GF-D8 (cell line): ENCODE measurements at regions not wholly inside any gene's neighbourhood (a gene's known extent, or its start where the extent isn't known, plus 50 kb on each side); places are given as distances from the start of the nearest gene placed in this dataset.

Experiments
- DNase-seq: peaks from one replicate; lab custom pipeline; 2025; lab: John Stamatoyannopoulos, UW

DNA sequence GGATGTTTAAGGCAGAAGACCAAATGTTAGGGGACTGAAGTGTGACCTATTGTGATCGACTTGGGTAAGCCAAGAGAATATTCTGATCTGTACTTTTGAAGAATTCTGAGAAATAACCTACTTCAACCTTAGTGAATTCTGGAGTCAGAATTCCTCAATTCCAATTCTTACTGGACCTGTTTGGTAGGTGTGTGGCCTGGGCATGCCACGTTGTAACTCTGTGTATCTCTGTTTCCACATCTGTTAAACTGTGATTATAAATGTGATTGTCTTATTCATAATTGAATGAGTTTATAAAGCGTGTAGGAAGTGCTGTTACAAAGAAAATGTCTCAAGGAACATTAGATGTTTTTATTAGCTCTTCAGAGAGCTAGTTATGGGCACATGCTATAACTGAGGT is 64.5 kb downstream of the TUSC1 start:
- no peak for DNase-seq

- no peak for DNase-seq
Measured at GRCh38 chr9:25603106-25603505, 75.1 kb downstream of the TUSC1 start.

DNA sequence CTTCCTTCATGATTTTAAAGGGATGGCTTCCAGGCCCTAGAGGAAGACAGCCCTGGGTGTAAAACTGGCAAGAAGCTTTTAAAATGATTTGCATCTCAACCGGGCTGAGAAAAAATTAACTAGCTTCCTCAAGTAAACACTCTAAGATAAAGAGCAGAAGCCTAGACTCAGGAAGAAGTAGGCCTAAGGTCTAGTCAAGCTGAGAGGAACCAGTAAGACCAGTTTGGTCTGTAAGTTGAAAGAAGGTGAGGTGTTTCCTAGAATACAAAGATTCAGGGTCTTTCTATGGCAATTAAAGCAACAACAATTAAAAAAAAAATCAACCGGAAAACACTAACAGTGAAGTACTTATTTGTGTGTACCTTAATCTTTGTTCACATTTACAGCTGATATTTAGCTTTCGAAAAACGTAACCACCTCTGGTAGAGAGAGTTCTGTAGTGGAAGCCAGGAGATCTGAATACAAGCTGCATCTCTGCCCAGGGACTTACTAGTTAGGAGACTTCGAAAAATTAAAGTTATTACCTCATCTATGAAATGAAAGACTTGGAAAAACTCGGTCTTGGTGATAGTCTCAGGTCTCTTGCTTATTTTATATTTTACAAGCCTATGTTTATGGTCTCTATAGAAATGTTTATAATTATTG is 75.7 kb downstream of the TUSC1 start:
- no peak for DNase-seq

DNA sequence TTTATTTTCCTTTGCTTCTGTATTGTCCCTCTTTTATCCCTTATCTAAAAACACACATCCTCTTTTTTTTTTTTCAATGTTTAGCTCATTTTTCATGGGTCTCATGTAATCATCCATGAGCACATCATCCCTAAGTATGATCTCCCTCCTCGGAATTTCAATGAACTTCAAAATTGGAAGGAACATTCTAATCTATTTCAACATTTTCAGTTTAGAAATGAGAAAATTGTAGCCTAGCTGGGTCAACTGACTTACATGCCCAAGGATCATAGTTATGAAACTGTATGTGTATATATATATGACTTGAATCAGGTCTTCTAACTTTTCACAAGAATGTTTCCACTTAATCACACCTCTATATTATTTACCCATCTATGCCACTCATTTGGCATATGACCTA is 77.7 kb downstream of the TUSC1 start:
- no peak for DNase-seq

DNA sequence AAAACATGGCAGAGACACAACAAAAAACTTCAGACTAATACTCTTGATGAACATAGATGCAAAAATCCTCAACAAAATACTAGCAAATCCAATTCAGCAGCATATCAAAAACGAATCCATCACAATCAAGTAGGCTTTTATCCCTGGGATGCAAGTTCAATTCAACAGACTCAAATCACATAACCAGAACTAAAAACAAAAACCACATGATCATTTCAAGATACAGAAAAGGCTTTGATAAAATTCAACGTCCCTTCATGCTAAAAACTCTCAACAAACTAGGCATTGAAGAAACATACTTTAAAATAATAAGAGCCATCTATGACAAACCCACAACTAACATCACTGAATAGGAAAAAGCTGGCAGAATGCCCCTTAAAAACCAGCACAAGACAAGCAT is 93.6 kb downstream of the TUSC1 start:
- DNase-seq = no peak

DNA sequence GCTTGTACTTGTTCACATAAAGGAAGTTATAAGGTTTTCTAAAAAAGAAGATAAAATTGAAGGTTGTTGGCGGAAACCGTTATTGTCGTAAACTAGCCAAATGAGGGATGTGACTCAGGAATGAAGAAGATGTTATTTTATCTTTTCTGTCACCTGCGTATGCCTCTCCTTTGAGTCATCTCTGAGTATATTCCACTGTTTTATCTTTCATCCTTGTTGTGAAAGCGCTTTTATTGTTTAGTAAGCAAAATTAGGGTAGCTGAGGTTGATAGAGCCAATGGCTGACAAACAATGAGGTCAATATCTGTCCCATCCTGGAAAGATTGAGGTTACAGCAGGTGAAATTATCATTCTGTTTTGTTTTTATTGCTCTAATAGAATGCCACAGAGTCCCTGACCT is 105.0 kb downstream of the TUSC1 start:
- no peak for DNase-seq

DNA sequence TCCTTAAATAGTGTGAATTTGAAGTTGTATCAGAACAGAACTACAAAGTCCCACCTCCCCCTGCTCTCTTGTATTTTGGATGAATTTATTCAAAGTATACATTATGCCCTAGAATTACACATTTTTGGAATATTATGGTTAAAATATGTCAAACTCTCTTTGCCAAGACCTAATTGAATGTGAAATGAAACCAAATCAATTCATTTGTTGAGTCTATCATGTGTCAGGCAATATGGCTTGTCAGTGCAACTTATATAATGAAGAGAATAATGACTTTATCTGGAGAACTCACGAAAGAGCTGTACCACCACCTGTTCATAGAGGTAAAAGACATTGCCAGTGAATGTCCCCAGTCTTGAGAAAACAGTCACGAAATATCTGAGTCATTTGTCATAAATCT is 106.8 kb downstream of the TUSC1 start:
- DNase-seq = no peak

DNA sequence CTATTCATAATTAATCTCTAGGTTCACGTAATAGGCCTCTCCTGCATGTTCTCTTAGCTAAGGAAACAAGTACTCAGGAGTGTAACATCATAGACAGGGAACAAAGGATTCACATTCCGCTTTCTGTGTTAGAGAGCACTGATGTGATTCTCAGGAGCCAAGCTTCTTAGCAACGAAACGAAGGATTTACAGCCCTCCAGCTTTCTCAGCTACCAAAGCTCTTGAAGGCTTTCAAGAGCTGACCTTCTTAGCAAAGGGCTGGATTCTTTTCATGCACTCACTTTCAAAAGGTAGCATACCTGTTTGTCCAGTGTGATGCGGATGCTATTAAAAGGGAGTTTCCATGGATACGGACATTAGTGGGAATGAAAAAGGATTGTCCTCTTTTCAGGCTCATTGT is 107.4 kb downstream of the TUSC1 start:
- no peak for DNase-seq

DNA sequence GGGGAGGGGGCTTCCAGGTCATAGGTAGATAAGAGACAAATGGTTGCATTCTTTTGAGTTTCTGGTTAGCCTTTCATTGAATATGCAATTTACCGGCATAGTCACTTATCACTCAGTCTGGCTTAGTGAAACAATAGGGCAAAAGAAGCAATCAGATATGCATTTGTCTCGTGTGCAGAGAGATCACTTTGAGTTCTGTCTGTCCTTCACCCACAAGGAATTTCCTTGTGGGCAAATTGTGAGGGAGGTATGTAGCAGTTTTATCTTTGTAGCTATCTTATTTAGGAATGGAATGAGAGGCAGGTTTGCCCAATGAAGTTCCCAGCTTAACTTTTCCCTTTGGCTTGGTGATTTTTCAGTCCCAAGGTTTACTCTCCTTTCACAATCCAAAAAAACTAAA is 116.1 kb downstream of the TUSC1 start:
- no peak for DNase-seq

DNA sequence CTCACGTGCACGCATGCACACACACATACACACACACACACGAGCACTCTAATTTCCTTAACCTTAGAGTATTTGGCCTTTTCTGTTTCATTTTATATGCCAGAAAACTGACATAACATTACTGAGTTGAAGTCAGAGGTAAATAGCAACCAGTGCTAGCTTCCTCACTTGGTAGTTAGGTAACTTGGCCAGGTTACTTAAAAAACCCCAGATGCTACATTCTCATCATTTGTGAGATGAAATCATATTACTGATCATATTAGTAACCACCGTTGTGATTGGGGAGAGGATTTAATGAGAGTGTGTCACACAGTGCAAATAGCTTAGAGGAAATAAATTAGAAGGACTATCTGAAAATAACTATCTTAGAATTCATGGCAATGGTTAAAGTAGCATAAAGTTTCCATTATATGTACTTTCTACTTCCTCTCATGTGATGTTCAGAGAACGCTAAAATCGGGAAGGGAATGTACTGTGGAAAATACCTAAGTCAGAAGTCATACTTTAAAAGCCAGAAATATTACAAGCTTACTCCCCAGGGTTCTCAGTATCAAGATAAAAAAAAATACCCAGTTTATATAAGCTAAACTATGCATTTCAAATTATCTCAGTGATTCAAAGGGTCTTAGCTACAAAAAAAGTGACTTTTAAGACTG is 120.5 kb downstream of the TUSC1 start:
- DNase-seq = no peak

- no peak for DNase-seq
Measured at GRCh38 chr9:25556540-25556939, 121.7 kb downstream of the TUSC1 start.

DNA sequence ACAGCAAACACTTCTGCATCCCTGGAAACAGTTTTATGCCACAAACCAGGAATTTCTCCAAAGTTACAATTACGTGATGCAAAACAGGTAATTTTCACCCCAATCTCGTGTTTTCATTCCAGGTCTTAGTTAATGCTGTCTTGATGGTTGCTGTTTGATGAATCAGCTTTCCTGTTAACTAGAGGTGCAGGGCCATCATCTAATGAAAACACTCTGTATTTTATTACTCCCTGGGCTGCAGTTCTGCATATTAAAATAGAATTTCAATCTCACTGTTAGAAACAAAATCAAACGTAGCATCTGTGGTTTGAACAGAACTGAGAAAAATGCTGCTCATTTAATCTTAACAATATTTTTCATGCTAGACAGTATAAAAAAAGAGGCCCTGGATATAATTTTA is 129.4 kb downstream of the TUSC1 start:
- DNase-seq = no peak

DNA sequence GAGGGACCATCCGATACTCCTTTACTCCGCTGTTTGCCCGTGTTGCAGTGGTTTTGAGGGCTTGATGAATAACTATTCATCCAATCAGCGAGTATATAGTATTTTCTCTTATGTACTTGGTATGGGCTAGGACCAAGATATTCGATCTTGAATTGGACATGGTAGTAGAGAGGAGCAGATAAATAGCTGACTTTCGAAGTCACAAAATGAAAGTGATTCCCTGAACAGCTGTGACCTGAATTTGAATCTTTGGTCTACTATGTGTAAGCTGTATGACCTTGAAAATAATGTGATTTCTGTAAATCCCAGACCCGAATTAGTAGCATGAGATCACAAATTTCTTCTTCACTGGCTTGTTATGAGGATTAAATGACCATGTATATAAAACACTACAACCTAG is 134.4 kb downstream of the TUSC1 start:
- DNase-seq = no peak

GRCh38 chr9:25542319-25542718 is 135.9 kb downstream of the TUSC1 start:
- DNase-seq = no peak

DNA sequence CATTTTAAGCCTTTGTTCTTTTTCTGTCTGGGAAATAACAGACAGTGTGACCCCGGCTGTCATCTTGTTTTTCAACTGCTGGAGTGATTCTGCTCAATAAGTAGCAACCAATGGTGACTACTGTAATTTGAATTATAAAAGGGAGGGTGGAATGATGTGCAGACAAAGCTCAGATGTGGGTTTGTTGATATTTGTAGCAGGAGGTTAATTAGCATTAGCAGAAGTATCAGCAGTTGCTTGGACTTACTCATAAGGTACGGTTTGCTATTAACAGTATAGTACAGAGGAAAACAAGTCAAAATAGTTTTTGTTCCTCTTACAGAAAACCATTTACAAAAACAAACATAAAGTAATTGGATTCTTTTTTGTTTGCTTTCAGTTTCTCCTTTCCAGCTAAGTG is 140.4 kb downstream of the TUSC1 start:
- no peak for DNase-seq

DNA sequence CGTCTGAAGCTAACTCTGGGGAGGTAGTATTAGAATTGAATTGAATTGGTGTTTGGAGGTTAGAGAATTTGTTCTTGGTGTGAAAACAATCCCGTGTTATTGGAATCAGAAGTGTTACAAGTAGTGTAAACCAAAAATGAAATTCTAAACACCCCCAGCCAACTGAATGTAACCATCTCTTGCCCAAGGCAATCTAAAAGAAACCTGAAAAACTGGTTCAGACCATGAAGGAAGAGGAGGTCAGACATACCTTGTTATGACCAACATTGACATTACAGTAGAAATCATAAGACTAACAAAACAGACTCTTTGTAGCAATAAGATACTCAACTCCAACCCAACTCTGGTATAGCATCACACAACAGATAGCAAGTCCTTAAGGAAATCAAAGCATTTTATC is 159.0 kb downstream of the TUSC1 start:
- DNase-seq = no peak

DNA sequence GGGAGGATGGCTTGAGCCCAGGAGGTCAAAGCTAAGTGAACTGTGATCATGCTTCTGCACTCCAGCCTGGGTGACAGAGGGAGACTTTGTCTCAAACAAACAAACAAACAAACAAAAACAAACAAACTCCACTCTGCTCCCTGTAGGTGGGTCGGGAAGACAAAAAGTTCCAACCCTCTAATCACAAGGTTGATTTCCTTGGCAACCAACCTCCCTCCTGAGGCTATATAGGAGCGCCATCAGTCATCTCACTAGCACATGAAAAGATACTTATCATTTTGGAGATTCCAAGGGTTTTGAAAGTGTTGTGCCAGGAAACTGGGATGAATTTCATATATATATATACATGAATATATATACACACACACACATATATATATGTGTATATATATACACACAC is 160.5 kb downstream of the TUSC1 start:
- DNase-seq = no peak

DNA sequence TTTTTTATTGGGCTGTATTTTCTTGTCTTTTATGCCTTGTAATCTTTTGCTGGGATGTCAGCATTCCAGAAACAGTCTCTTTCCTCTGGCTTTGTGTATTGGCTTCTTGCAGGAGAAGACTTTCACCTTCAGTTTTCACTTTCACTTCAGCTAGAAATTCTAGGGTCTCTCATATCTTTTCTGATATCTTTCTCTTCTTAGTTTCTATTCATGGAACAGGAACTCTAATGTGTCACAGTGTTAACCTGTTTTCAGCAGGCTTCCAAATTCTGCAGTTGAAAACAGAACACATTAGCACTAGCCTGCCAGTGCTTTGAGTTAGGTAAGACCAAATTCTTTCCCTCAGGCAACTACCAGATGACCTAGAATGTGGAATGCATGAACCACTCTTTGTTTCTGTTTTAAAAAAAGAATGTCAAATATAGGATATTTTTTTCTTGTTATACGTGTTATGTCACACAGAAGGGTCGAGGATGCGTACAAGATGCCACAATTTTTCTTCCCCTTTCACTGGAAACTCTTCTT is 164.7 kb downstream of the TUSC1 start:
- no peak for DNase-seq

GRCh38 chr9:25505644-25506043 is 172.6 kb downstream of the TUSC1 start:
- no peak for DNase-seq

DNA sequence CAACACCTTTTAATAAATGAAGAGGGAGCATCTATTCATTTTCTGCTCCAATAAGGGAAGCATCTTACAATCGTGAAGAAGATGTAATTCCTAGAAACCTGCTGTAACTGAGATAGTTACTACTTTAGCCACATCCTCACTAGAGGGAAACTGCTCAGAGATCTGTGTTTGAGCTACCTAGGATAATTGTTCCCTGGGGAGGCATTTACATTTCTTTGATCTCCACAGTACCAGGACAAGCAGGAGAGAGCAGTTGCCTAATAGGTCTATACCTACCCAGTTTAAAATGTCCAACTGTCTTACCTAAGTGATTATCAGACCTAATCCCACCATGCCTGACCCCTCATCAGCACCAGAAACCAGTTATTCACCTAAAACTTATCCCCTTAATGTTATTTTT is 196.9 kb downstream of the TUSC1 start:
- no peak for DNase-seq

GRCh38 chr9:25480696-25481095 is 197.5 kb downstream of the TUSC1 start:
- no peak for DNase-seq

DNA sequence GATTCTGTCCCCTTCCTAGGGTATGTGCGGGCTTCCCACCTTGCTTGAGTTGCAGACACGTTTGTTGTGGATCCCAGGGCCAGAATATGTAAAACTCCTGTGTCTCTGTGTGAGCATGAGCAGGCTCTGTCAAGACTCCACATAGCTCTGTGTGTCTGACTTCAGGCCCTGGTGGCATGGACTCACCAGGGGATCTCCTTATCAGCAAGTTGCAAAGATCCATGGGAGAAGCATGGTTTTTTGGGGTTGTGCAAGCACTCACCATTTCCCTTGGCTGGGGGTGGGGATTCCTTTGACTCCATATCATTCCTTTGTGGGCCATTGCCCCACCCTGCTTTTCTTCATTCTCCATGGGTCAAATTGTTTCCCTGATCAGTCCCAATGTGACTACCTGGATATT is 205.6 kb downstream of the TUSC1 start:
- DNase-seq = no peak

GRCh38 chr9:25472085-25472607 is 206.1 kb downstream of the TUSC1 start:
- no peak for DNase-seq

DNA sequence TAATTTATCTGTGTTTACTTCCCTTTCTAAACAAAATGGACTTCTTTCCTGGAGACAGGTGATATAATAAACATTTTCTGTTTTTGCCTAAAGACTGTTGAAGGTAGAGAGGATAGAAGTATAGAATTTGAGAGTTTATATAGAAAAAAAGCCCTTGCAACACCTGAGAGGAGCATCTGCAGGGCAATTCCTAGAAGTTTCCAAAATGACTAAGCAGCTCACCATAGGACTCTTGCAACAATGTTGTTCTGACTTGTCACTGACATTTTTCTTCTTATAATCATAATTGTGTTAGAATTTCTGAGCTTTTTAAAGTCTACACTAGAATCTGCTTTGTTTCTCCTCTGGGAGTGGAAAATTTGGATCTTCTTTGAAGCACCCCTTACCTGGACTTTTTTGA is 216.8 kb downstream of the TUSC1 start:
- no peak for DNase-seq
